Esophagus squamous epithelium (tissue), 4 donors: ENCODE measurements at regions not wholly inside any gene's neighbourhood (a gene's known extent, or its start where the extent isn't known, plus 50 kb on each side); places are given as distances from the start of the nearest gene placed in this dataset.
"Not testable (repeated sequence)": the region's sequence is repeated elsewhere in the genome, so short reads cannot be mapped to it uniquely, and the experiment has no call there.

Experiments used
- POLR2A ChIP-seq, 4 donors: fragments of 450-650 bp; IDR thresholded peaks; one replicate each; pipeline ENCODE4 v1.6.1; 2017; ENCODE audit warnings: antibody characterized with exemption in 4 of 4, mild to moderate bottlenecking in 4 of 4, moderate library complexity in 3 of 4
- TF ChIP-seq, protein P1 (sequence below), 6 experiments: fragments of 450-650 bp in 4 of 6; fragments of 200-600 bp in 2 of 6; sonication (generic) in 2 of 6; IDR thresholded peaks; one replicate each; pipeline ENCODE4 v1.5.1; 2016 to 2019; ENCODE audit warnings: antibody characterized with exemption in 6 of 6, mild to moderate bottlenecking in 4 of 6, moderate library complexity in 4 of 6

DNA sequence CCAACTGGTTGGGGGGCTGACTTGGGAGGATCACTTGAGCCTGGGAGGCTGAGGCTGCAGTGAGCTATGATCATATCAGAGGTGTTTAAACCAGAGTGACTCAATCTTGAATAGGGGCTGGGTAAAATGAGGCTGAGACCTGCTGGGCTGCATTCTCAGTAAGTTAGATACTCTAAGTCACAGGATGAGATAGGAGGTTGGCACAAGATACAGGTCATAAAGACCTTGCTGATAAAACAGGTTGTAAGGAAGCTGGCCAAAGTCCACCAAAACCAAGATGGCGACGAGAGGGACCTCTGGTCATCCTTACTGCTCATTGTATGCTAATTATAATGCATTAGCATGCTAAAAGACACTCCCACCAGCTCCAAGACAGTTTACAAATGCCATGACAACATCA lies 71.1 kb upstream of the BNIP2 start:
- TF ChIP-seq, protein P1, sequence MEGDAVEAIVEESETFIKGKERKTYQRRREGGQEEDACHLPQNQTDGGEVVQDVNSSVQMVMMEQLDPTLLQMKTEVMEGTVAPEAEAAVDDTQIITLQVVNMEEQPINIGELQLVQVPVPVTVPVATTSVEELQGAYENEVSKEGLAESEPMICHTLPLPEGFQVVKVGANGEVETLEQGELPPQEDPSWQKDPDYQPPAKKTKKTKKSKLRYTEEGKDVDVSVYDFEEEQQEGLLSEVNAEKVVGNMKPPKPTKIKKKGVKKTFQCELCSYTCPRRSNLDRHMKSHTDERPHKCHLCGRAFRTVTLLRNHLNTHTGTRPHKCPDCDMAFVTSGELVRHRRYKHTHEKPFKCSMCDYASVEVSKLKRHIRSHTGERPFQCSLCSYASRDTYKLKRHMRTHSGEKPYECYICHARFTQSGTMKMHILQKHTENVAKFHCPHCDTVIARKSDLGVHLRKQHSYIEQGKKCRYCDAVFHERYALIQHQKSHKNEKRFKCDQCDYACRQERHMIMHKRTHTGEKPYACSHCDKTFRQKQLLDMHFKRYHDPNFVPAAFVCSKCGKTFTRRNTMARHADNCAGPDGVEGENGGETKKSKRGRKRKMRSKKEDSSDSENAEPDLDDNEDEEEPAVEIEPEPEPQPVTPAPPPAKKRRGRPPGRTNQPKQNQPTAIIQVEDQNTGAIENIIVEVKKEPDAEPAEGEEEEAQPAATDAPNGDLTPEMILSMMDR (IDR thresholded peaks at IDR 0.05): not testable (repeated sequence)
- not testable (repeated sequence) for TF ChIP-seq POLR2A (IDR thresholded peaks at IDR 0.05)
